Upper lobe of right lung (tissue), 1 donor: ENCODE measurements at regions not wholly inside any gene's neighbourhood (a gene's known extent, or its start where the extent isn't known, plus 50 kb on each side); places are given as distances from the start of the nearest gene placed in this dataset.
A peak's percentile ranks its signal among the peaks of the same experiment; 100 is the strongest.

ENCODE experiments used
- ATAC-seq: fragments of 200-7000 bp; cut with Tn5 transposase; one replicate; pipeline ENCODE4 v1.9.1; 2020; ENCODE audit warnings: mild to moderate bottlenecking, moderate library complexity
- DNase-seq: peaks from one replicate; pipeline ENCODE4 v3.0.0-alpha.2; 2020
- H3K27ac ChIP-seq: fragments of 200-600 bp; one replicate; pipeline ENCODE4 v1.8.0; 2022
- H3K27me3 ChIP-seq: fragments of 200-600 bp; one replicate; pipeline ENCODE4 v1.8.0; 2022; ENCODE audit warnings: mild to moderate bottlenecking
- H3K36me3 ChIP-seq: fragments of 200-600 bp; one replicate; pipeline ENCODE4 v1.8.0; 2022
- H3K4me1 ChIP-seq: fragments of 200-600 bp; one replicate; pipeline ENCODE4 v1.8.0; 2022
- H3K4me3 ChIP-seq: fragments of 200-600 bp; one replicate; pipeline ENCODE4 v1.8.0; 2022; ENCODE audit warnings: mild to moderate bottlenecking
- H3K9me3 ChIP-seq: fragments of 200-600 bp; one replicate; pipeline ENCODE4 v1.8.0; 2022
- intact Hi-C: fragments of 100-400 bp; cut with DNase I; formaldehyde crosslinking; loops from one replicate; pipeline ENCODE4 v1.11.0; 2022
- TF ChIP-seq, protein P1 (sequence below): fragments of 200-600 bp; IDR thresholded peaks from one replicate; pipeline ENCODE4 v1.8.0; 2022; ENCODE audit warnings: antibody characterized with exemption
- donor health status: DM: no; HTN: yes; CAD: no; lungs with severe emphysema.

DNA sequence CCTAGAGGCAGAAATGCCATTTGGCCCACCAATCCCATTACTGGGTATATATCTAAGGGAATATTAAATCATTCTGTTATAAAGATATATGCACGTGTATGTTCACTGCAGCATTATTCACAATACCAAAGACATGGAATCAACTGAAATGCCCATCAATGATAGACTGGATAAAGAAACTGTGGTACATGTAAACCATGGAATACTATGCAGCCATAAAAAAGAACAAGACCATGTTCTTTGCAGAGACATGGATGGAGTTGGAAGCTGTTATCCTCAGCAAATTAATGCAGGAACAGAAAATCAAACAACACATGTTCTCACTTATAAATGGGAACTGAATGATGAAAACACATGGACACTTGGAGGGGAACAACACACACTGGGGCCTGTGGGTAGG lies 458.4 kb downstream of the CD83 start:
- Histone ChIP-seq H3K36me3 (no peaks in the 10 kb centered on the region), H3K27ac (no peak overlapping the region), H3K9me3 (no peaks in the 10 kb centered on the region), H3K4me1 (no peaks in the 10 kb centered on the region), H3K4me3 (no peak overlapping the region), H3K27me3 (no peaks in the 10 kb centered on the region)
- ATAC-seq = no peak
- intact Hi-C loops = no loop called here
- TF ChIP-seq, protein P1, sequence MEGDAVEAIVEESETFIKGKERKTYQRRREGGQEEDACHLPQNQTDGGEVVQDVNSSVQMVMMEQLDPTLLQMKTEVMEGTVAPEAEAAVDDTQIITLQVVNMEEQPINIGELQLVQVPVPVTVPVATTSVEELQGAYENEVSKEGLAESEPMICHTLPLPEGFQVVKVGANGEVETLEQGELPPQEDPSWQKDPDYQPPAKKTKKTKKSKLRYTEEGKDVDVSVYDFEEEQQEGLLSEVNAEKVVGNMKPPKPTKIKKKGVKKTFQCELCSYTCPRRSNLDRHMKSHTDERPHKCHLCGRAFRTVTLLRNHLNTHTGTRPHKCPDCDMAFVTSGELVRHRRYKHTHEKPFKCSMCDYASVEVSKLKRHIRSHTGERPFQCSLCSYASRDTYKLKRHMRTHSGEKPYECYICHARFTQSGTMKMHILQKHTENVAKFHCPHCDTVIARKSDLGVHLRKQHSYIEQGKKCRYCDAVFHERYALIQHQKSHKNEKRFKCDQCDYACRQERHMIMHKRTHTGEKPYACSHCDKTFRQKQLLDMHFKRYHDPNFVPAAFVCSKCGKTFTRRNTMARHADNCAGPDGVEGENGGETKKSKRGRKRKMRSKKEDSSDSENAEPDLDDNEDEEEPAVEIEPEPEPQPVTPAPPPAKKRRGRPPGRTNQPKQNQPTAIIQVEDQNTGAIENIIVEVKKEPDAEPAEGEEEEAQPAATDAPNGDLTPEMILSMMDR = no peak
- DNase-seq = no peak

DNA sequence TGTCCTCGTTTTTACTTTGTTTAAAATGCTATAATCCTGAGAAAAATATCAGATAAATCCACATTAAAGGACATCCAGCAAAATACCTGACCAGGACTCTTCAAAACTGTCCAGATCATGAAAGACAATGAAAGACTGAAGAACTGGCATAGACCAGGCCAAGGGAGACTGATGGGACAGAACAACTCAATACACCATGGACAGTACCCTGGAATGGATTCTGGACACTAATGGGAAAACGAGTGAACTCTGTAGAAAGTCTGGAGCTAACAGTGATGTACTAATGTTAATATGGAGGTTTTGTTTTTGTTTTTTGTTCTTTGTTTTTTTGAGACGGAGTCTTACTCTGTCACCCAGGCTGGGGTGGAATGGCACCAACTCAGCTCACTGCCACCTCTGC lies 461.4 kb downstream of the CD83 start:
- ATAC-seq (no peak), DNase-seq (no peak)
- H3K4me1 ChIP-seq = no peaks in the 10 kb centered on the region
- intact Hi-C loops = no loop called here
- no peaks in the 10 kb centered on the region for H3K9me3 ChIP-seq
- TF ChIP-seq, protein P1 = no peak
- H3K4me3 ChIP-seq = no peak overlapping the region
- H3K36me3 ChIP-seq = no peaks in the 10 kb centered on the region
- H3K27me3 ChIP-seq = no peaks in the 10 kb centered on the region
- no peak overlapping the region for H3K27ac ChIP-seq

DNA sequence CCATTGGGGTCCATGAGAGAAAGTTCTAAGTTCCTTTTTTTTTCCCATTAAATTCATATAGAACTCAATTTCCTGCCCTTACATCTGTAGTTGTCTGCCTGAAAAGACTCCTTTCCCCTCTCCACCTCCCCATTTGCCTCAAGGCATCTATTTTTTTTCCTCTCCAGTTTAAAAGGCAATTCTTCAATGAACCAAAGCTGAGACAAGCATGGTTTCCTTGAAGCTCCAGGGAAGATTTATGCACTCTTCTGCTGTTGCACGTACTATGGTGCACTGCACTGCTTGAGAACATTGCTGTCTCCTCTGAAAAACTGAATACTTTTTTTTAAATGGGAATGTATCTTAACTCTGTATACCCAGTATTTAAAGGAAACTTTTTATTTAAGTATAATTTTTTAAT lies 465.2 kb downstream of the CD83 start:
- intact Hi-C loops = no loop called here
- ATAC-seq = no peak
- no peaks in the 10 kb centered on the region for H3K27me3 ChIP-seq
- H3K4me3 ChIP-seq = no peak overlapping the region
- DNase-seq = no peak
- H3K36me3 ChIP-seq = no peaks in the 10 kb centered on the region
- no peaks in the 10 kb centered on the region for H3K4me1 ChIP-seq
- H3K27ac ChIP-seq = no peak overlapping the region
- H3K9me3 ChIP-seq = no peaks in the 10 kb centered on the region
- TF ChIP-seq, protein P1 = no peak

DNA sequence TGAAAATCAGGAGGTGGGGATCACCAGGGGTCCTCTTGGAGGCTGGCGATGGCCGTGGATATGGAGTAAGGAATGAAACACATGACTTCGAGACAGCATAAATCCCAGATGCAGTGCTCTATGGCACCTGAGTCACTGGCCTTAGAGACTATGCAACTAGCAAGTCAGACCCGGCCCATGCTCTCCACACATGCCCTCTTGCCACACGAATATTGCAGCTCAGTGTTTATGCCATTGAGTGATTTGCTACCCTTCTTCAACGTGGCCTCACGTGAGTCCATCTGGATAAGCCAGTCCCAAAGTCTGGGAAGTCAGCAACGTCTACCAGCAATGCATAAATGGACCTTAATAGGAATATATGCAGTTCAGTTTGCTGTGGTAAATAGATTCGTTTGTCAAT lies 466.3 kb downstream of the CD83 start:
- Histone ChIP-seq H3K27me3 (no peaks in the 10 kb centered on the region), H3K36me3 (no peaks in the 10 kb centered on the region), H3K4me3 (no peak overlapping the region), H3K9me3 (no peaks in the 10 kb centered on the region), H3K27ac (no peak overlapping the region), H3K4me1 (no peaks in the 10 kb centered on the region)
- ATAC-seq = no peak
- TF ChIP-seq, protein P1 = no peak
- intact Hi-C loops = no loop called here
- no peak for DNase-seq

DNA sequence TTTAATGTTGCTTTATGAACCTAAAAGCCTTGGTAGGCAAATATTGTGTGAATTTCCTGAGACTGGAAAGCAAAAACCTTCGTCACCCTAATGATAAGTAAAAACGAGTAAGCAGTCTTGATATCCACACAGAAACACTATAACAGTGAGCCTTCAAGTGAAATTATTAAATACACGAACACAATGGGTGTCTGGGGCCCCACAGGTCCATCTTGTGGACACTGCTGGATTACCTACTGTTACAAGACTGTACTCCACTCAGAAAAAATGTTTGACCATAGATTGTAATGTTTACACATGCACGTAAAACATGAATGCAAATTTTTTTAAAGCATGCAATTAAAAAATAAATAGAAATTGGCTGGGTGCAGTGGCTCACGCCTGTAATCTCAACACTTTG lies 466.9 kb downstream of the CD83 start:
- Histone ChIP-seq H3K4me3 (no peak overlapping the region), H3K27ac (no peak overlapping the region), H3K9me3 (no peaks in the 10 kb centered on the region), H3K27me3 (no peaks in the 10 kb centered on the region), H3K36me3 (no peaks in the 10 kb centered on the region), H3K4me1 (no peaks in the 10 kb centered on the region)
- intact Hi-C loops = no loop called here
- DNase-seq = no peak
- TF ChIP-seq, protein P1 = peak; percentile 19
- peak; percentile 60 for ATAC-seq

DNA sequence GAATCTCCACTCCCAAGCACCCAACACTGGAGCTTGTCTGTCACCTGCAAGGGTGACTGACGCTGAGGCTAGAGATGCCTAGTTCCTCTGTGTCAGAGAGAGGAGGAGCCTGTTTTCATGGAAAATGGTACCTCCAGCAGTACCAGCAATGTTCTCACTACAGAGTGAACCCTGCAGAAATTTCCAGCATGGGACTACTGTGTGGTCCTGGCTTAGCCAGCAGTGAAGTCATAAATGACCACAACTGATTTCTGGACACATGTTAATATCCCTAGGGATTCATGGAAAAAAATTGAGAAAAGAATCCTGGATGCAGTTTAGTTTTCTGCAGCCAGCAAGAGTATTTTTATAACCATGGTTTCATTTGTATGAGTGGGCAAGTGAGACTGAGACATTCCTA lies 468.1 kb downstream of the CD83 start:
- no peak for DNase-seq
- ATAC-seq = no peak
- Histone ChIP-seq H3K27me3 (no peaks in the 10 kb centered on the region), H3K4me3 (no peak overlapping the region), H3K27ac (no peak overlapping the region), H3K9me3 (no peaks in the 10 kb centered on the region), H3K4me1 (no peaks in the 10 kb centered on the region), H3K36me3 (no peaks in the 10 kb centered on the region)
- intact Hi-C loops = no loop called here
- TF ChIP-seq, protein P1 = no peak
